ENCODE measurements at regions not wholly inside any gene's neighbourhood (a gene's known extent, or its start where the extent isn't known, plus 50 kb on each side); places are given as distances from the start of the nearest gene placed in this dataset.

DNA sequence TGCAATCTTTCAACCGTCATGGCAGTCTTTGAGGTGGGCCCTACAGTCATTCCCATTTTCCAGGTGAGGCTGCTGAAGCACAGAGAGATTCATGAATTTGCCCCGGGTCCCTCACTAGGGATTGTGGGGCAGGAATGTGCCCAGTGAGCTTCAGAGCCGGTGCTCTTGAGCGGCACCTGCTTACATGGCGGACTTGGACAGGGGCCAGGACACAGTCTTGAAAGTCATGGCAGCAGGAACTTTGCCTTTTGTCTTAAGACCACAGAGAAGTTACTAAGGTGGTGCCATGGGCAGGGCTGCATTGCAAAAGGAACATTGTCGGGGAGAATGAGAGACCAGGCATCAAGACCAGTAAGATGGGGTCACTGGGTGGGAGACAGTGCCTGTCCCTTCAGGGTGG is 363.4 kb downstream of the FOXL1 start:
- no peak for TF ChIP-seq CTCF (IDR thresholded peaks at IDR 0.05; ENCODE audit: insufficient read depth, low read depth, low read length)
- TF ChIP-seq EZH2 (IDR thresholded peaks at IDR 0.05; ENCODE audit: insufficient read depth, low read length), result no peak

All from astrocyte (in vitro differentiated cells and primary cell).